Suprapubic skin (tissue), 4 donors: ENCODE measurements at regions not wholly inside any gene's neighbourhood (a gene's known extent, or its start where the extent isn't known, plus 50 kb on each side); places are given as distances from the start of the nearest gene placed in this dataset.

ENCODE experiments used
- EP300 ChIP-seq: sonication (generic); formaldehyde crosslinking; IDR thresholded peaks from one replicate; pipeline ENCODE4 v1.6.1; 2017; ENCODE audit warnings: antibody characterized with exemption
- POLR2A ChIP-seq, 2 donors: fragments of 450-650 bp; IDR thresholded peaks; one replicate each; pipeline ENCODE4 v1.6.1; 2017; ENCODE audit warnings: antibody characterized with exemption in 2 of 2, mild to moderate bottlenecking in 2 of 2, moderate library complexity in 2 of 2
- POLR2AphosphoS5 ChIP-seq, 3 donors: sonication (generic); formaldehyde crosslinking; IDR thresholded peaks; one replicate each; pipeline ENCODE4 v1.6.1; 2017; ENCODE audit warnings: antibody characterized with exemption in 3 of 3
- TF ChIP-seq, protein P1 (sequence below), 2 donors: fragments of 200-600 bp in 1 of 2; fragments of 450-650 bp in 1 of 2; sonication (generic) in 1 of 2; IDR thresholded peaks; one replicate each; pipeline ENCODE4 v1.5.1; 2016 to 2019; ENCODE audit warnings: antibody characterized with exemption in 2 of 2, mild to moderate bottlenecking in 1 of 2, moderate library complexity in 1 of 2

DNA sequence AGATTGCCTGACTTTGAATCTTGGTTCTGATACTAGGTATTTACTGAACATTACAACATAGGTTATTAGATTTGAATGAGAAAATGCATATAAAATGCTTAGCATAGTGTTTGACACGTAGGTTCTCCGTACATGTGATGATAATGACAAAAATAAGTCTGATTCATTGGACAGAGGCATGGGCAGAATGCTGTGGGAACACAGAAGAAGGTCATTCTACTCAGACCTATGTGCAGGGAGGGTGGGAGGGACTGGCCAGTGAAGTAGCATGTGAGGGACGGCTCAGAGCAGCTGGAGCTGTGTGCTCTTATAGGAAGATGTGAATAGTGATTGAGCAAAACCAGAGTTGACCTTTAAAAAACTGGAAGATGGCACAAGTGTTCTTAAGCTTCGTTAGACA lies 256.8 kb upstream of the RAG2 start:
- no peak for TF ChIP-seq POLR2A (IDR thresholded peaks at IDR 0.05)
- TF ChIP-seq, protein P1, sequence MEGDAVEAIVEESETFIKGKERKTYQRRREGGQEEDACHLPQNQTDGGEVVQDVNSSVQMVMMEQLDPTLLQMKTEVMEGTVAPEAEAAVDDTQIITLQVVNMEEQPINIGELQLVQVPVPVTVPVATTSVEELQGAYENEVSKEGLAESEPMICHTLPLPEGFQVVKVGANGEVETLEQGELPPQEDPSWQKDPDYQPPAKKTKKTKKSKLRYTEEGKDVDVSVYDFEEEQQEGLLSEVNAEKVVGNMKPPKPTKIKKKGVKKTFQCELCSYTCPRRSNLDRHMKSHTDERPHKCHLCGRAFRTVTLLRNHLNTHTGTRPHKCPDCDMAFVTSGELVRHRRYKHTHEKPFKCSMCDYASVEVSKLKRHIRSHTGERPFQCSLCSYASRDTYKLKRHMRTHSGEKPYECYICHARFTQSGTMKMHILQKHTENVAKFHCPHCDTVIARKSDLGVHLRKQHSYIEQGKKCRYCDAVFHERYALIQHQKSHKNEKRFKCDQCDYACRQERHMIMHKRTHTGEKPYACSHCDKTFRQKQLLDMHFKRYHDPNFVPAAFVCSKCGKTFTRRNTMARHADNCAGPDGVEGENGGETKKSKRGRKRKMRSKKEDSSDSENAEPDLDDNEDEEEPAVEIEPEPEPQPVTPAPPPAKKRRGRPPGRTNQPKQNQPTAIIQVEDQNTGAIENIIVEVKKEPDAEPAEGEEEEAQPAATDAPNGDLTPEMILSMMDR (IDR thresholded peaks at IDR 0.05), result no peak
- TF ChIP-seq POLR2AphosphoS5 (IDR thresholded peaks at IDR 0.05), result no peak
- TF ChIP-seq EP300, result no peak
